ENCODE measurements at regions not wholly inside any gene's neighbourhood (a gene's known extent, or its start where the extent isn't known, plus 50 kb on each side); places are given as distances from the start of the nearest gene placed in this dataset.
A peak's percentile ranks its signal among the peaks of the same experiment; 100 is the strongest.
"Not testable (repeated sequence)": the region's sequence is repeated elsewhere in the genome, so short reads cannot be mapped to it uniquely, and the experiment has no call there.

DNA sequence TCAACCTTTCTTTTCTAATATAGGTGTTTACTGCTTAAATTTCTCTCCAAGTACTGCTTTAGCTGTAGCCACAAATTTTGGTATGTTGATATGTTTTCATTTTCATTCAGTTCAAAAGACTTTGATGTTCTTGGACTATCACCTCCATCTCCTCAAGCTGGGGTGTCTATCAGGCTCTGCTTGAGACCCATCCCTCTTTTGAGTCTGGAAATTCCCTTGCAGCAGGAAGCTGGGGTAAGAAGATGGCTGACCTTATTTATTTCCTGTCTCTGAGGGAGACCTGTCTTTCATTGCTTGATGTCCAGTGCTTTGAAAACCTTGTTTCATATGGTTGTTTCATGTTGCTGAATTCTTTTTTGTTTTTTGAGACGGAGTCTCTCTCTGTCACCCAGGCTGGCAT is 60.5 kb upstream of the ADPGK start:
- FAIRE-seq: no peak
- no peak for DNase-seq (ENCODE audit: insufficient read length, low spot score)

GRCh38 chr15:72843340-72843739 is 59.8 kb upstream of the ADPGK start:
- not testable (repeated sequence) for FAIRE-seq; DNase-seq (ENCODE audit: insufficient read length, low spot score)

DNA sequence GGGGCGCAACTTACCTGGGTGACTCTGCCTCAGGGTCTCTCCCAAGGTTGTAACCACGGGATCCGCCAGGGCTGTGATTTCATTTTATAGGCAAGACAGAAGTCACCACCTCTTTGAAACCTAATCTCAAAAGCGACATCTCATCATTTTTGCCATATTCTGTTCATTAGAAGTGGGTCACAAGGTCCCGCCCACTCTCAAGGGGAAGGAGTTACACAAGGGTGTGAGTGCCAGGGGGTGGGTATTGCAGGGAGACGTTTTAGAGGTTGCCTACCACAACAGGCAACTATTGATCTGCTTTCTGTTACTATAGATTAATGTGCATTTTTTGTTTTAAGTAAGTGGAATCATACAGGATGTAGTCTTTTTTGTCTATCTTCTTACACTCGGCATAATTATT is 56.6 kb upstream of the ADPGK start:
- DNase-seq (ENCODE audit: insufficient read length, low spot score) (no peak), FAIRE-seq (no peak)

DNA sequence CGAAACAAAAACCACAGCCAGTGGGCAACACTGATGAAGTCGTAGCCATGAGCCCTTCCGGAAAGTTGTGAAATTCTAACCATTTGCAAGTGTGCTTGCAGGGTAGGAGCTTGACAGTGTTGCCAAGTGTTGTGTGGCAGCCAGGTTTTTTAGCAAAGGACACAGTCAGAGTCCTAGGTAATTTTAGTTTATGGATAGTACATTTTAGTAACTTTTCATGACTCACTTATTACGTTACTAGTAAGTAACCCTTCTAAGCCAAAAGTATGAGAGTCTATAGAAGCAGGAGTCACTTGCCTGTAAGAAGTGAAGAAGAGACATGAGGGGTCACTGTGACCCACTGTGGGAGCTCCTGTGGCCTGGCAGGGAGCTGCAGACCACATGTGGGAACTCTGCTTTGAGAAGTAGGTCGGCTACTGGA is 54.8 kb upstream of the ADPGK start:
- DNase-seq (ENCODE audit: insufficient read length, low spot score) (no peak), FAIRE-seq (no peak)

- DNase-seq (ENCODE audit: insufficient read length, low spot score): no peak
- FAIRE-seq: no peak
These were observed 53.2 kb upstream of the ADPGK start for GRCh38 chr15:72836676-72837330.

- DNase-seq (ENCODE audit: insufficient read length, low spot score): no peak
- FAIRE-seq: no peak
These were observed 51.8 kb upstream of the ADPGK start for GRCh38 chr15:72835294-72835890.

- DNase-seq (ENCODE audit: insufficient read length, low spot score): no peak
- peak; percentile 62 for FAIRE-seq
These were observed 50.0 kb upstream of the ADPGK start for GRCh38 chr15:72833561-72833960.

Data from HTR-8/SVneo (cell line).